ENCODE measurements at regions not wholly inside any gene's neighbourhood (a gene's known extent, or its start where the extent isn't known, plus 50 kb on each side); places are given as distances from the start of the nearest gene placed in this dataset.

DNA sequence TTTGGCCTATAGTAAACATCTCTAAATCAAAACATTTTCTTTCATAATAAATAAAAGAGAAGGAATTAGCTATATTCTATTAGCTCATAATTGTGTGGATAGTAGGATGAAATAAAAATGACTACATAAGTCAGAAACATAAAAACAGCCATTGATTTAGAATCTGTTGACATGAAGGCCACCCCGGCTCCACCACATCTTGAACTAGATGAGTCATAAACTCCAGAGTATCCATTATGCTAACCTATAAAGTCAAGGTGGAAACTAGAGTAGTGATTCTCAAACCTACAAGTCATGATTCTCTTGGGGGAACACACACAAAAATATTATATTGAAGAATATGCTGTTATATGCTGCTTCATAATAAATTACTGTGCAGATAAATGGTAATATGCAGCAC is 831.0 kb downstream of the TUSC7 start (continued):
- TF ChIP-seq RERE (CRISPR knock-in tag; IDR thresholded peaks at IDR 0.05; ENCODE audit: borderline replicate concordance), result no peak

- ChIA-PET CTCF (ENCODE audit: low intra/inter-chr PET ratio) (no interaction called here), POLR2A (no interaction called here)
- no peaks in the 10 kb centered on the region for H3K9me1 ChIP-seq (ENCODE audit: control insufficient read depth, insufficient read depth, low read length)
- H3K27ac ChIP-seq (ENCODE audit: extremely low read depth, low read depth, low read length), result no peak overlapping the region
- H3K9me3 ChIP-seq (replicated peaks; ENCODE audit: control insufficient read depth, insufficient read depth, low read depth, low read length), result no peaks in the 10 kb centered on the region
- no peaks in the 10 kb centered on the region for H3K27me3 ChIP-seq (ENCODE audit: control insufficient read depth in 2 of 2, insufficient read depth in 2 of 2, low read length in 2 of 2)
- FAIRE-seq (no peak), DNase-seq (ENCODE audit: extremely low read depth in 1 of 4, low spot score in 3 of 4) (no peak), ATAC-seq (no peak)
- no peak overlapping the region for H3K4me3 ChIP-seq
- no peak overlapping the region for H3K9ac ChIP-seq (ENCODE audit: insufficient read depth in 1 of 2, low read depth in 2 of 2, low read length in 2 of 2)
- in situ Hi-C loops (cut with MboI), result no loop called here
- no peaks in the 10 kb centered on the region for H3K4me1 ChIP-seq (replicated peaks in 1 of 2; ENCODE audit: control insufficient read depth in 2 of 2, insufficient read depth in 2 of 2, low read length in 2 of 2)
- WGBS (ENCODE audit: insufficient coverage, low coverage, missing lambda C conversion rate), result 0% methylated on average over 3 of the region's 3 CpGs
- TF ChIP-seq ZNF224 (CRISPR knock-in tag; IDR thresholded peaks at IDR 0.05) (no peak), ZNF282 (CRISPR knock-in tag; IDR thresholded peaks at IDR 0.05) (no peak), E2F1 (CRISPR knock-in tag; IDR thresholded peaks at IDR 0.05) (no peak), TAF7 (tag; IDR thresholded peaks at IDR 0.05) (no peak), PHF8 (IDR thresholded peaks at IDR 0.05; ENCODE audit: borderline replicate concordance, low read length) (no peak), HEY1 (CRISPR knock-in tag; IDR thresholded peaks at IDR 0.05; ENCODE audit: borderline replicate concordance) (no peak)
- TF ChIP-seq, protein P1, sequence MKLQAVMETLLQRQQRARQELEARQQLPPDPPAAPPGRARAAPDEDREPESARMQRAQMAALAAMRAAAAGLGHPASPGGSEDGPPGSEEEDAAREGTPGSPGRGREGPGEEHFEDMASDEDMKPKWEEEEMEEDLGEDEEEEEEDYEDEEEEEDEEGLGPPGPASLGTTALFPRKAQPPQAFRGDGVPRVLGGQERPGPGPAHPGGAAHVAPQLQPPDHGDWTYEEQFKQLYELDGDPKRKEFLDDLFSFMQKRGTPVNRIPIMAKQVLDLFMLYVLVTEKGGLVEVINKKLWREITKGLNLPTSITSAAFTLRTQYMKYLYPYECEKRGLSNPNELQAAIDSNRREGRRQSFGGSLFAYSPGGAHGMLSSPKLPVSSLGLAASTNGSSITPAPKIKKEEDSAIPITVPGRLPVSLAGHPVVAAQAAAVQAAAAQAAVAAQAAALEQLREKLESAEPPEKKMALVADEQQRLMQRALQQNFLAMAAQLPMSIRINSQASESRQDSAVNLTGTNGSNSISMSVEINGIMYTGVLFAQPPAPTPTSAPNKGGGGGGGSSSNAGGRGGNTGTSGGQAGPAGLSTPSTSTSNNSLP (IDR thresholded peaks at IDR 0.05; ENCODE audit: borderline replicate concordance, low read depth, low read length), result no peak
- BruUV-seq (replicated peaks), result no TSS peak
- no peaks in the 10 kb centered on the region for H3K36me3 ChIP-seq (ENCODE audit: control insufficient read depth, insufficient read depth, low read length)
- H3K79me2 ChIP-seq (ENCODE audit: control insufficient read depth, insufficient read depth, low read length), result no peaks in the 10 kb centered on the region
- no peak overlapping the region for H3K4me2 ChIP-seq (ENCODE audit: insufficient read depth, low read length)
- intact Hi-C loops (cut with micrococcal nuclease), result no loop called here
- H4K20me1 ChIP-seq (replicated peaks; ENCODE audit: control insufficient read depth, insufficient read depth, low read length), result no peaks in the 10 kb centered on the region
- no peak overlapping the region for H2AFZ ChIP-seq (ENCODE audit: low read depth, low read length)
Measured at GRCh38 chr3:117541721-117542120, 832.1 kb downstream of the TUSC7 start.

Measured in K562 (cell line).